Neuron (in vitro differentiated cells): ENCODE measurements at regions not wholly inside any gene's neighbourhood (a gene's known extent, or its start where the extent isn't known, plus 50 kb on each side); places are given as distances from the start of the nearest gene placed in this dataset.
A peak's percentile ranks its signal among the peaks of the same experiment; 100 is the strongest.
"Not testable (repeated sequence)": the region's sequence is repeated elsewhere in the genome, so short reads cannot be mapped to it uniquely, and the experiment has no call there.

Experiments used
- H2AFZ ChIP-seq: one replicate; pipeline ENCODE4 v1.6.1; 2013; ENCODE audit warnings: low read depth, mild to moderate bottlenecking, inconsistent platforms, low read length, moderate library complexity
- H3K27me3 ChIP-seq: one replicate; pipeline ENCODE4 v1.6.1; 2013; ENCODE audit warnings: low read length; ENCODE audit not compliant: insufficient read depth
- H3K36me3 ChIP-seq: one replicate; pipeline ENCODE4 v1.6.1; 2013; ENCODE audit warnings: low read length; ENCODE audit not compliant: insufficient read depth
- H3K4me1 ChIP-seq: one replicate; pipeline ENCODE4 v1.6.1; 2013; ENCODE audit warnings: low read length; ENCODE audit not compliant: insufficient read depth
- H3K4me3 ChIP-seq: 2 replicates; pipeline ENCODE4 v1.5.1; 2013; ENCODE audit warnings: mild to moderate bottlenecking, low read length, moderate library complexity
- H3K9me3 ChIP-seq: one replicate; pipeline ENCODE4 v1.6.1; 2013; ENCODE audit warnings: low read length

DNA sequence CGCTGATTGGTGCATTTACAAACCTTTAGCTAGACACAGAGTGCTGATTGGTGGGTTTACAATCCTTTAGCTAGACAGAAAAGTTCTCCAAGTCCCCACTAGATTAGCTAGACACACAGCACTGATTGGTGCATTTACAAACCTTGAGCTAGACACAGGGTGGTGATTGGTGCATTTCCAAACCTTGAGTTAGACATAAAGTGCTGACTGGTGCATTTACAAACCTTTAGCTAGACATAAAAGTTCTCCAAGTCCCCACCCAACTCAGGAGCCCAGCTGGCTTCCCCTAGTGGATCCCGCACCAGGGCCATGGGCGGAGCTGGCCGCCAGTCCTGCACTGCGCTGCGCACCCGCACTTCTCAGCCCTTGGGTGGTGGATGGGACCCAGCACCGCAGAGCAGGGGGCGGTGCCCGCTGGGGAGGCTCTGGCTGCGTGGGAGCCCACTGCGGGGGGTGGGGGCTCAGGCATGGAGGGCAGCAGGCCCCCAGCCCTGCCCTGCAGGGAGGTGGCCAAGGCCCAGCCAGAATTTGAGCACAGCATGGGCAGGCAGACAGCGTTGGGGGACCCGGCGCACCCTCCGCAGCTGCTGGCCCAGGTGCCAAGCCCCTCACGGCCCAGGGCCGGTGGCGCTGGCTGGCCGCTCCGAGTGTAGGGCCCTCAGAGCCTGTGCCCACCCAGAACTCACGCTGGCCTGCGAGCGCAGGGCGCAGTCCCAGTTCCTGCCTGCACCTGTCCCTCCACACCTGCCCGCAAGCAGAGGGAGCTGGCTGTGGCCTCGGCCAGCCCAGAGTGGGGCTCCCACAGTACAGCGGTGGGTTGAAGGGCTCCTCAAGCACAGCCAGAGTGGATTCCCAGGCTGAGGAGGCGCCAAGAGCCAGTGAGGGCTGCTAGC, 608.9 kb upstream of the LCORL start:
- H3K27me3 ChIP-seq = no peaks in the 10 kb centered on the region
- H3K4me3 ChIP-seq = no peak overlapping the region
- H3K36me3 ChIP-seq = no peaks in the 10 kb centered on the region
- H3K9me3 ChIP-seq = no peaks in the 10 kb centered on the region
- no peaks in the 10 kb centered on the region for H3K4me1 ChIP-seq
- no peak overlapping the region for H2AFZ ChIP-seq

DNA sequence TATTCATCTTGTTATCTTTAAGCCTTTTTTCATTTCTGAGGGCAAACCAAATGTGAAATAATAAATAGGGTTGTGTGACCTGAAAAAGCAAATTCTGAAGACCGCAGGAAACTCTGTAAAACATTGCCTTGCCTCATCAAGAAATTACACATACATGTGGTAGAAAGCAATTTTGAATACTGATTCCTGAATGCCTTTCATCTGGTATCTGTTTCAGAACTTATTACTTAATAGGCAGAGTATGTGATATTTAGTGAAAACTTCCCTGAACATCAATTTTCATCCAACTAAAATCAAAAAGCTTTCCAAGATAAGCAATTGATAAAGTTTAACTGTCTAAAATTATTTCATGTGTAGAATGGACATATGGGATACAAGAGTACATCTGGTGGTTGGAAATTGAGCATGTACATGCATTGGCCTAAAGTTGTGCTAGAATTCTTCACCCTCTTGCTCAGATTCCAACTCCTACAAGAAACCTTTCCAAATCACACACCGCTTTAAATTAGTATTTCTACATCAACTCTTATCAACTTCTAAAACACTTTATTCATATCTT, 606.0 kb upstream of the LCORL start:
- no peaks in the 10 kb centered on the region for H3K36me3 ChIP-seq
- no peaks in the 10 kb centered on the region for H3K27me3 ChIP-seq

DNA sequence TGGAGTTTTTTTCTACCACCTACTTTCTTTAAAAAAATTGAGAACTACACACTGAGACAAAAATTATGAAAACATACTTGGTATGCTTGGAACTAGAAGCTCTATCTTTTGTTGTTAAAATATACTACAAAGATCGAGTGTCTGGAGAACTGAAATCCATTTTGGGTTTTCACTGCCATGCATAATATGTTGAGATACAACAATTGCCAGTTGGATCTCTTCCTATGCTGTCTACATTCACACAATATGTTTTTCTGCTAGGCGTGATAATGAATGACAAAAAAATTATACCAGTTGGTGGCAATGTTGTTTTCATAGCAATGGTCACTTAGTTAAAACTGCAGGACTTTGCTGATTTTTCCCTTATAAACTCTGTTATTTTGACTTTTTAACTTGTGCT, 605.4 kb upstream of the LCORL start:
- Histone ChIP-seq H3K9me3 (no peaks in the 10 kb centered on the region), H3K27me3 (no peaks in the 10 kb centered on the region), H2AFZ (no peak overlapping the region), H3K4me1 (no peaks in the 10 kb centered on the region), H3K36me3 (no peaks in the 10 kb centered on the region), H3K4me3 (no peak overlapping the region)

More for the DNA sequence above, 606.0 kb upstream of the LCORL start:
- no peak overlapping the region for H2AFZ ChIP-seq
- no peaks in the 10 kb centered on the region for H3K9me3 ChIP-seq
- H3K4me3 ChIP-seq = no peak overlapping the region
- H3K4me1 ChIP-seq = no peaks in the 10 kb centered on the region

DNA sequence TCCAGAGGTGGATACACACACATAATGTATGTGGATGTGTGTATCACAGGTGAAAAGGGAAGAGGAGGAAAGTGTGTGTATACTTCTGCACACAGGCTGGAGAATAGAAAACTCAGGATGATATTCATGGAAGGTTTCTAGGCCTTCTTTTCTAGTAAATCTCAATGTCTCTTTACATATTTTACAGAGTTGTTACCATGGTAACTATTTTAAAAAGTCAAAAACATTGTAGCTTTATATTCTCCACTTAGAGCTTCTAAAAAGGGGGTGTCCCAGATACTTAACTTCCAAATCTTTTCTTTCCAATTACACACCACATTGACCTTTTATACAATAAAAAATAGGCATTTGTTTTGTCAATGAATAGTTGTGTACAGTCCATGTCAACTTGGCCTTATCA, 604.8 kb upstream of the LCORL start:
- H3K27me3 ChIP-seq = no peaks in the 10 kb centered on the region
- no peaks in the 10 kb centered on the region for H3K9me3 ChIP-seq
- no peaks in the 10 kb centered on the region for H3K4me1 ChIP-seq
- H3K36me3 ChIP-seq = no peaks in the 10 kb centered on the region
- no peak overlapping the region for H2AFZ ChIP-seq
- H3K4me3 ChIP-seq = no peak overlapping the region

DNA sequence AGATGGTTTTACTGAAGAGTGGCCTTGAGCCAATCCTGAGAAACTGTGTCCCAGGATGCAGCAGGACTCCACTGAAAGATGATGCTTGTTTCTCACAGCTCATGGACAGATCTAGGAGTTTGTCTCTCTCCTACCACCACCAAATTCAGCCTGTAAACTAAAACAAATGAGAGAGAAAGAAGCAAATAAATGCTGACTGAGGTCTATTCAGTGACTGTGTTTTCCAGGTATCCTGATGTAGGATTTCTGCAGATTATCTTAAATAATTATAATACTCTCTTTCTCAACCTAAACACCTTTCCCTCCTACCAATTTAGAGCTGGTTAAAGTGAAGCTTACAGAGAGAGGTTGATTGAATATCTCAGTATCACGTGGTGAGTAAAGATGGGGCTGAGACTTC, 599.6 kb upstream of the LCORL start:
- Histone ChIP-seq H3K27me3 (no peaks in the 10 kb centered on the region), H3K9me3 (no peaks in the 10 kb centered on the region), H3K4me1 (no peaks in the 10 kb centered on the region), H3K4me3 (no peak overlapping the region), H2AFZ (no peak overlapping the region), H3K36me3 (no peaks in the 10 kb centered on the region)

DNA sequence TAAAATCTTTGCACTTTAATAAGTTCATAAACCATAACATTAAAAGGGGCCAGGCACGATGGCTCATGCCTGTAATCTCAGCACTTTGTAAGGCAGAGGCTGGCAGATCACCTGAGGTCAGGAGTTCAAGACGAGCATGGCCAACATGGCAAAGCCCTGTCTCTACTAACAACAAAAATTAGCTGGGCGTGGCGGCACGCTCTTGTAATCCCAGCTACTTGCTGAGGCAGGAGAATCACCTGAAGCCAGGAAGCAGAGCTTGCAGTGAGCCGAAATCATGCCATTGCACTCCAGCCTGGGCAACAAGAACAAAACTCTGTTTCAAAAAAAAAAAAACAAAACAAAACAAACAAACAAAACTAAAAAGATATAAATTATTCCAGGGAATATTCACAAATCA, 595.2 kb upstream of the LCORL start:
- no peaks in the 10 kb centered on the region for H3K4me1 ChIP-seq
- no peak overlapping the region for H3K4me3 ChIP-seq
- no peaks in the 10 kb centered on the region for H3K27me3 ChIP-seq
- H3K9me3 ChIP-seq = no peaks in the 10 kb centered on the region
- no peak overlapping the region for H2AFZ ChIP-seq
- no peaks in the 10 kb centered on the region for H3K36me3 ChIP-seq

DNA sequence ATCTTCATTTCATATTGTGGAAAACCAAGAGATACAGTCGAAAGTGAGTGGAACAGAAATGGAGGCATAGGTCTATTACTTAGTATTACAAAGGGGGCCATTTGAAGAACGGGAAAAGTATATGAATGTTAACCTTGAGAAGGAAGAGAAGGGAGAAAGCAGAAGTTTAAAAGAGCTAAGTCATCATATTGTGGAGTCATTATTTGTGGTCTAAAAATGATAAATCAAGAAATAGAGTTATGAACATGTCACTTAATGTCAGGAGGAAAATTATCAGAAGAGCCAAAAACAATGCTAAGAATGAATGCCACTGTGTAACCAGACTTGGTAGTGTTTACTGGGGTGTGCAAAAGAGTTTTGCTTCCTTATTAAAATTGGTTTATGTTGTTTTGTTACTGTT, 589.5 kb upstream of the LCORL start:
- no peaks in the 10 kb centered on the region for H3K9me3 ChIP-seq
- H3K36me3 ChIP-seq = no peaks in the 10 kb centered on the region
- H3K4me3 ChIP-seq = no peak overlapping the region
- no peaks in the 10 kb centered on the region for H3K4me1 ChIP-seq
- H2AFZ ChIP-seq = no peak overlapping the region
- no peaks in the 10 kb centered on the region for H3K27me3 ChIP-seq

DNA sequence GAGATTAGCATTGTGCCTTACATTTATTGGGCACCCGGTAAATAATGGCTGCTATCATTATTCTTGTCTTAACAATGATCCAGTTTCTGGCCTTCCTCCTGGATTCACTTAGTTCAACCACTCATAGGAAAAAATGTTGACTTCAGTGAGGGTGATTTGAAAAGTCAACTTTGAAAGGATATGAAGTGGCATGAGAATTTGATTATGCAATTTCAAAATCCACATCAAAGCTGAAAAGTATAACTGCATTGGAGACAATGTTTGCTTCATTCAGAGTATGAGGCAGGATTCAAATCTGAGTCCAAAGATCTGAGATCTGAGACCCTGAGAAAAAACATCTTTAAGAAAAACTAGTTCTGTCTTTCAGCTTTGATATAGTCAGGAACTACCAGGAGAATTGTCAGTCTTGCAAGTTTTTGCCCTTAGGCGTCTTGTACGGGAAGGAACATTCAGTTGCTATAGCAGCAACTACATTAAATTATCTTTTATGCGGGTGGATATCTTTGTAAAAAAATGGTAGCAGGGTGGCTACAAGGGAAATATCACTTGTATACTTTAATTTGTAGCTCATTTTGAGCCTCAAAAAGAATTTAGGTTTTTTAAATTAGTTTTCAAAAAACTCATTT, 587.5 kb upstream of the LCORL start:
- Histone ChIP-seq H3K9me3 (no peaks in the 10 kb centered on the region), H3K4me3 (no peak overlapping the region), H3K4me1 (no peaks in the 10 kb centered on the region), H3K36me3 (no peaks in the 10 kb centered on the region), H2AFZ (no peak overlapping the region), H3K27me3 (no peaks in the 10 kb centered on the region)

DNA sequence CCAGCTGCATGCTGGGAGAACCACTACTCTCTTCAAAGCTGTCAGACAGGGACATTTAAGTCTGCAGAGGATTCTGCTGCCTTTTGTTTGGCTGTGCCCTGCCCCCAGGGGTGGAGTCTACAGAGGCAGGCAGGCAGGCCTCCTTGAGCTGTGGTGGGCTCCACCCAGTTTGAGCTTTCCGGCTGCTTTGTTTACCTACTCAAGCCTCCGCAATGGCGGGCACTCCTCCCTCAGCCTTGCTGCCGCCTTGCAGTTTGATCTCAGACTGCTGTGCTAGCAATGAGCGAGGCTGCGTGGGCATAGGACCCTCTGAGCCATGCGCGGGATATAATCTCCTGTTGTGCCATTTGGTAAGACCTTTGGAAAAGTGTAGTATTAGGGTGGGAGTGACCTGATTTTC, 581.1 kb upstream of the LCORL start:
- H3K27me3 ChIP-seq, H2AFZ ChIP-seq, H3K4me3 ChIP-seq, H3K36me3 ChIP-seq, H3K9me3 ChIP-seq, H3K4me1 ChIP-seq: not testable (repeated sequence)

DNA sequence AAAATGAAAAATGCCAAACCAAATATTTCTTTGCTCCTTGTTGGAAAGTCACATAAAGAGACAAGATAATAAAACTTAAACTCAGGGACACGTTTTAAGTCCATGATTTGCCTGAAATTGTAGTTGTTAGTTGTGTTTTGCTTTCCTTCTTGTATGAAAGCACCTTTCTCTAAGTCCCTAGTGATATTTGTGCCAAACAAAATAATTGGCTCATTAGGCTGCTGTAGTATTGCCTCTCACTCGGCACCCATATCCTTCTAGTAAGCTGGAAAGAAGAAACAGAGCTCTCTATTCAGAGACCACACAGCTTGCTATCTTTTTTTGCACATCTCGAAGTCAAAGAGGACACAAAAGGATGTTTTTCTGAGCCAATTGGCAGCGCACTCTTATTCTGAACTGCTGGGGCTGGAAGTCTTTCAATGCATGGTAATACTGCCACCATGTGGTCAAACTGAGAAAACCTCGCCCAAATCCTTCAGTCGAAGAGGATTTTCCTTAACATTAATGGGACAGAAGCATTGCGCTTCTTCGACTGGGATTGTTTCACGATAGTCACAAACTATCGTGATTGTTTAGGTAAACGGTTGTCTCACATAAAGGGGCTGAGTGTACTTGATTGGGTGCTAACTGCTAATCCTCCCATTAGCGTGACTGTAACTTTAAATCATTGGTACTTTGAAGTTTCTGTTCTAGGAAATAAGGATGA, 571.9 kb upstream of the LCORL start:
- H3K4me1 ChIP-seq = peaks cover 4% of the 10 kb centered on the region

DNA sequence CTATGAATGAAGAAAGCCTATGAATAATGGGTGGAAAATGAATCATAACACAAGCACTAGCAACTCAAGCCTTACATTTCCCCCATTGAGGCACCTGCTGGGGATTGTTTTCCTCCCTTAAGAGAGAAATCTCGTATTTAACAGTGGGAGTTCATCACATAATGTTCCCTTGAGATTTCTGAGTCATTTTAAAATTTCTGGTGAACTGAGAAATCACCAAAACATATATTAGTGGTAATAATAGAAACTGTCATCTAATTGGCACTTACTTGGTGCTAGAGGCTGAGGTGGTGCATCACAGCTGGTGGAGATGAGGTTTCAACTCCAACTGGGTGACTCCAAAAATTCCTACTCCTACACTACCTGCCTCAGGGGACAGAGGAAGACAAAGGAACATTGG, 561.3 kb upstream of the LCORL start:
- no peak overlapping the region for H2AFZ ChIP-seq
- no peak overlapping the region for H3K4me3 ChIP-seq
- no peaks in the 10 kb centered on the region for H3K36me3 ChIP-seq
- peaks cover 4% of the 10 kb centered on the region for H3K27me3 ChIP-seq
- peaks cover 3% of the 10 kb centered on the region for H3K4me1 ChIP-seq
- H3K9me3 ChIP-seq = no peaks in the 10 kb centered on the region

More for the DNA sequence above, 571.9 kb upstream of the LCORL start:
- no peak overlapping the region for H2AFZ ChIP-seq
- no peaks in the 10 kb centered on the region for H3K9me3 ChIP-seq
- H3K4me3 ChIP-seq = peak overlapping the region; percentile 21
- no peaks in the 10 kb centered on the region for H3K36me3 ChIP-seq
- peaks cover 3% of the 10 kb centered on the region for H3K27me3 ChIP-seq

DNA sequence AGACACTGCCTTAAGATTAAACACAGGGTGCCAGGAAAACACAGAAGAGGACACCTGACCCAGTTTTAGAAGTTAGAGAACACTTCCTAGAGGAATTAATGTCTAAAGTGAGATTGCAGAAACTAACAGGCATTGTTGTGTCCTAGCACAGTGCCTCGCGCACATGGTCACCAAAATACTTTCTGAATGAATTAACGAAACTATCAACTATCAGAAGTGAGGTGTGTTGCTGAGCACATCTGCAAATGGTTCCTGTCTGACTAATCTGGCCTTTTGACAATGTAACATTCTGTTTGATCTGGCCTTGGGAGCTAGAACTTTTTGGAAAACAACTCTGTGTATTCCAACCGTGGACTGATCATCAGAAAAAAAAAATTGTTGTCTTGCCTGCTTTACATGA, 556.8 kb upstream of the LCORL start:
- H3K27me3 ChIP-seq = peaks cover 4% of the 10 kb centered on the region

DNA sequence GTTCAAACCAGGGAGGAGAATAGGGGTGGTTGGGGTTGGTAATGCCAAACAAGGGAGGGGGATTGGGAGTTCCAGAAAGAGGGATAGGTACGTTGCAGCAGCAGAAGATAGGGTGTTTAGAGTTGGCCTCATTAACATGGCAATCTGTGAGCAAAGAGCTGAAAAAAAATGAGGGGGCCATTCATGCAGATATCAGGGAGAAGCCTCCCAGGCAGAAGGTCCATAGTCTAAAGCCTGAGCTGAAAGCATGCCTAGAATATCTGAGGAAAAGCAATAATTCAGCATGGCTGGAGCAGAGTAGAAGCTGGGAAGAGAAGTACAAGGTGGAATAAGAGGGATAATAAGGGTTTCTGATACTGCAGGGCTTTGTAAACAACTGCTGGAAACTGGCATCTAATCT, 550.9 kb upstream of the LCORL start:
- Histone ChIP-seq H3K36me3 (no peaks in the 10 kb centered on the region), H3K9me3 (no peaks in the 10 kb centered on the region), H3K27me3 (no peaks in the 10 kb centered on the region), H3K4me1 (no peaks in the 10 kb centered on the region), H3K4me3 (no peak overlapping the region), H2AFZ (no peak overlapping the region)

More for the DNA sequence above, 556.8 kb upstream of the LCORL start:
- Histone ChIP-seq H3K36me3 (no peaks in the 10 kb centered on the region), H3K4me3 (no peak overlapping the region), H2AFZ (no peak overlapping the region), H3K4me1 (peaks cover 3% of the 10 kb centered on the region), H3K9me3 (no peaks in the 10 kb centered on the region)
